ENCODE measurements at regions not wholly inside any gene's neighbourhood (a gene's known extent, or its start where the extent isn't known, plus 50 kb on each side); places are given as distances from the start of the nearest gene placed in this dataset.

- DNase-seq = no peak
- no peak for ATAC-seq
These were observed 176.2 kb upstream of the FAM98A start for GRCh38 chr2:33775306-33775705.

- ATAC-seq (no peak), DNase-seq (no peak)
These were observed 170.9 kb upstream of the FAM98A start for GRCh38 chr2:33770023-33770422.

- DNase-seq (no peak), ATAC-seq (no peak)
These were observed 167.1 kb upstream of the FAM98A start for GRCh38 chr2:33766175-33766574.

- ATAC-seq (no peak), DNase-seq (no peak)
These were observed 166.0 kb upstream of the FAM98A start for GRCh38 chr2:33765122-33765521.

GRCh38 chr2:33764551-33764950 lies 165.5 kb upstream of the FAM98A start:
- ATAC-seq (no peak), DNase-seq (no peak)

GRCh38 chr2:33763671-33764310 lies 164.7 kb upstream of the FAM98A start:
- ATAC-seq (no peak), DNase-seq (no peak)

GRCh38 chr2:33762636-33763035 lies 163.5 kb upstream of the FAM98A start:
- ATAC-seq (no peak), DNase-seq (no peak)

GRCh38 chr2:33746208-33746800 lies 147.2 kb upstream of the FAM98A start:
- DNase-seq (no peak), ATAC-seq (no peak)

- DNase-seq = no peak
- no peak for ATAC-seq
These were observed 136.0 kb upstream of the FAM98A start for GRCh38 chr2:33735096-33735495.

- no peak for ATAC-seq
These were observed 131.7 kb upstream of the FAM98A start for GRCh38 chr2:33730804-33731203.

GRCh38 chr2:33730193-33730592 lies 131.1 kb upstream of the FAM98A start:
- ATAC-seq (no peak), DNase-seq (no peak)

More at GRCh38 chr2:33730804-33731203, 131.7 kb upstream of the FAM98A start:
- DNase-seq = no peak

GRCh38 chr2:33729353-33729752 lies 130.3 kb upstream of the FAM98A start:
- ATAC-seq (no peak), DNase-seq (no peak)

GRCh38 chr2:33728106-33728505 lies 129.0 kb upstream of the FAM98A start:
- ATAC-seq = no peak

GRCh38 chr2:33727361-33728032 lies 128.4 kb upstream of the FAM98A start:
- no peak for ATAC-seq
- DNase-seq = no peak

More at GRCh38 chr2:33728106-33728505, 129.0 kb upstream of the FAM98A start:
- no peak for DNase-seq

GRCh38 chr2:33726415-33726814 lies 127.3 kb upstream of the FAM98A start:
- DNase-seq = no peak
- no peak for ATAC-seq

- no peak for DNase-seq
- no peak for ATAC-seq
These were observed 124.2 kb upstream of the FAM98A start for GRCh38 chr2:33723329-33723728.

GRCh38 chr2:33719067-33719466 lies 120.0 kb upstream of the FAM98A start:
- ATAC-seq (no peak), DNase-seq (no peak)

- ATAC-seq = no peak
- DNase-seq = no peak
These were observed 113.6 kb upstream of the FAM98A start for GRCh38 chr2:33712674-33713073.

- ATAC-seq (no peak), DNase-seq (no peak)
These were observed 110.9 kb upstream of the FAM98A start for GRCh38 chr2:33709951-33710350.

GRCh38 chr2:33707312-33707711 lies 108.2 kb upstream of the FAM98A start:
- DNase-seq (no peak), ATAC-seq (no peak)

GRCh38 chr2:33706410-33706809 lies 107.3 kb upstream of the FAM98A start:
- ATAC-seq (no peak), DNase-seq (no peak)

- ATAC-seq = no peak
- no peak for DNase-seq
These were observed 105.3 kb upstream of the FAM98A start for GRCh38 chr2:33704406-33704855.

GRCh38 chr2:33696234-33696633 lies 97.1 kb upstream of the FAM98A start:
- ATAC-seq (no peak), DNase-seq (no peak)

GRCh38 chr2:33694904-33695303 lies 95.8 kb upstream of the FAM98A start:
- ATAC-seq = no peak
- DNase-seq = no peak
